ENCODE measurements at regions not wholly inside any gene's neighbourhood (a gene's known extent, or its start where the extent isn't known, plus 50 kb on each side); places are given as distances from the start of the nearest gene placed in this dataset.

GRCh38 chr14:50037240-50037639, 79.1 kb downstream of the VCPKMT start (continued):
- no peak for TF ChIP-seq ZNF317 (CRISPR knock-in tag; IDR thresholded peaks at IDR 0.05; ENCODE audit: borderline replicate concordance, low read depth)
- TF ChIP-seq ATF1 (CRISPR knock-in tag; IDR thresholded peaks at IDR 0.05) = no peak
- TF ChIP-seq PRRX2 (CRISPR knock-in tag; IDR thresholded peaks at IDR 0.05) = no peak
- TF ChIP-seq STAT6 (CRISPR knock-in tag; conservative IDR thresholded peaks at IDR 0.05; ENCODE audit: low read depth) = no peak

- H3K36me3 Mint-ChIP-seq = no peaks in the 10 kb centered on the region
- H3K4me3 Mint-ChIP-seq = no peak overlapping the region
- H3K27ac Mint-ChIP-seq = no peak overlapping the region
- H3K4me1 Mint-ChIP-seq = no peaks in the 10 kb centered on the region
- ATAC-seq (no peak), DNase-seq (ENCODE audit: low spot score) (no peak)
- POLR2A ChIA-PET = interaction anchor here (0.9 kb wide), 1 partner anchor 10 kb away, joined by 3 read pairs; no protein-coding TSS in a partner anchor
- no peaks in the 10 kb centered on the region for H3K27me3 Mint-ChIP-seq (ENCODE audit: low read depth)
- CTCF ChIA-PET = interaction anchor here (0.8 kb wide), 1 partner anchor 184 kb away, joined by 3 read pairs; no protein-coding TSS in a partner anchor
- no peaks in the 10 kb centered on the region for H3K9me3 Mint-ChIP-seq
- no peak for TF ChIP-seq ERG (CRISPR knock-in tag; IDR thresholded peaks at IDR 0.05)
- no peak for TF ChIP-seq EMX1 (CRISPR knock-in tag; IDR thresholded peaks at IDR 0.05)
- no peak for TF ChIP-seq E2F4 (CRISPR knock-in tag; IDR thresholded peaks at IDR 0.05; ENCODE audit: borderline replicate concordance, low read depth)
- no peak for TF ChIP-seq MYBL2 (CRISPR knock-in tag; IDR thresholded peaks at IDR 0.05)
- no peak for TF ChIP-seq PRDM15 (CRISPR knock-in tag; IDR thresholded peaks at IDR 0.05)
- no peak for TF ChIP-seq NFATC4 (CRISPR knock-in tag; IDR thresholded peaks at IDR 0.05)
- TF ChIP-seq IRF1 (CRISPR knock-in tag; IDR thresholded peaks at IDR 0.05) = no peak
- no peak for TF ChIP-seq RELA (CRISPR knock-in tag; IDR thresholded peaks at IDR 0.05; ENCODE audit: borderline replicate concordance)
- TF ChIP-seq MAX (CRISPR knock-in tag; IDR thresholded peaks at IDR 0.05) = no peak
- no peak for TF ChIP-seq TCF7 (CRISPR knock-in tag; IDR thresholded peaks at IDR 0.05; ENCODE audit: low read depth)
- no peak for TF ChIP-seq NR2C2 (CRISPR knock-in tag; IDR thresholded peaks at IDR 0.05)
- TF ChIP-seq ZBTB21 (CRISPR knock-in tag; IDR thresholded peaks at IDR 0.05; ENCODE audit: borderline replicate concordance) = no peak
- no peak for TF ChIP-seq AR (CRISPR knock-in tag; IDR thresholded peaks at IDR 0.05)
- TF ChIP-seq MLX (CRISPR knock-in tag; IDR thresholded peaks at IDR 0.05) = no peak
- no peak for TF ChIP-seq SOX15 (CRISPR knock-in tag; IDR thresholded peaks at IDR 0.05)
- TF ChIP-seq ZNF138 (CRISPR knock-in tag; conservative IDR thresholded peaks at IDR 0.05) = no peak
Measured at GRCh38 chr14:50037852-50038251, 78.5 kb downstream of the VCPKMT start.
